HG03196 (cell line): ENCODE measurements at regions not wholly inside any gene's neighbourhood (a gene's known extent, or its start where the extent isn't known, plus 50 kb on each side); places are given as distances from the start of the nearest gene placed in this dataset.
"Not testable (repeated sequence)": the region's sequence is repeated elsewhere in the genome, so short reads cannot be mapped to it uniquely, and the experiment has no call there.

Experiments
- ATAC-seq: cut with Tn5 transposase; IDR thresholded peaks from one replicate; pipeline ENCODE4 v1.9.1; 2021; ENCODE audit not compliant: unreplicated experiment

DNA sequence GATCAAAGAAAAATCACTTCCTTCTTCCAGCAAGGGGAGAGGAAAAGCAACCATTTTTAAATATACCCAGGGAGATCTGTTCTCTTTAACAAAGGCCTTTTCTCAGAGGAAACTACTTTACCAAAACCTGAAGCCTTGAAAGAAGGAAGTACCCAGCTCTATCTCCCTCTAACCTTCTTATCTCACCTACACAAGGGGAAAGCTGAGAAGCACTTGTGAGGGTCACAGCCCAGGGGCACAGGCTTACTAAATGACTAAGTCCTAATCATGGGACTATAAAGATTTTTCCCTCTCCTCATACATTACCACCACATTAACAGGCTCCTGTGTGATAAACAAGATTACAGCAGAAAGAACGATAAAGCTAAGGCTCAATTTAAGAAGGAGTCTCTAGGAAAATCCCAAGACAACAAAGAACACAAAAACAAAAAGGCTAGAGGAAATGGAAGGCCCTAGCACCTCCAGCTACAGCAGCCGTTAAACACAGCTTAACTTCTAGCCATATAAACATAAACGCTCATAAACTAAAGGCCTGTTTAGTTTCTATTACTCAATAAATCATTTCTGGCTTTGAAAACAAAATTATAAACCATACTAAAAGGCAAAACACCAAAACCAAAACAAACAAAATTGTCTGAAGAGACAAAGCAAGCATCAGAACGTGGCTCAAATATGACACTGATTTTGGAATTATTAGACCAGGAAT, 284.9 kb upstream of the ECI2 start:
- no peak for ATAC-seq

- no peak for ATAC-seq
These were observed 280.2 kb upstream of the ECI2 start for GRCh38 chr6:4415549-4415948.

GRCh38 chr6:4414078-4414477, 278.7 kb upstream of the ECI2 start:
- ATAC-seq = not testable (repeated sequence)

DNA sequence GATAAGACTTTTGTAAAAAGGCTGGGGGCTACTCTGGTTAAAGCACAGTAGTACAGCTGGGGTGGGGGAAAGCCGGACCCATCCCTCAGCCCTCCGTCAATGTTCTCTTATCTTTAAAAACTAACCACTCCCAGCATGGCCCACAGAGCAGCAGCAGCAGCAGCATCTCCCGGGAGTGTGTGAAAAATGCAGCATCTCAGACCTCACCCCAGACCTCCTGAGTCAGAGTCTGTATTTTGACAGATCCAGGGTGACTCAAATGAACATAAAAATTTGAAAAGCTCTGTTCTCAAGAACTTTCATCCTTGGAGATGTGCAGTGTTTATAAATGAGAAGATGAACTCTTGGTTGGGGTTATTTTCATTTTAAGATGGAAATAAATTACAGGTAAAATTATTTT, 277.7 kb upstream of the ECI2 start:
- ATAC-seq = no peak

DNA sequence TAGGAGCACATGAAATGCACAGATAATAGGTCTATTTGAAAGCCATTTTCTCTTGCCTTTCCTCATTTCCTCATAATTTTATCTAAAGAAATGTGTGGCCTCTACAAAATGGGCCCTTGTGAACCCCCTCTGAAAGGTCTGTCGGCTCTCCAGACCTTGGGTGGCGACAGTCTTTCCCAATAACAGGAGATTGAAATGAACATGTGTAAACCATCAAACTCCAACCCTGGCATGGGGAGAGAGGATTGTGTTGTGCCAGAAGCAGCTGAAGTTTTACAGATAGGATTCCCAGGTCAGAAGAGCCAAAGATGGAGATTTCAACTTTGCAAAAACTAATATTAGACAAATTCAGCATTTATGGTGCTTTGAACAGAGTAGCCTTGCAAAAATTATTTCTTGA, 277.1 kb upstream of the ECI2 start:
- ATAC-seq = no peak

- ATAC-seq = no peak
These were observed 276.7 kb upstream of the ECI2 start for GRCh38 chr6:4412077-4412476.

DNA sequence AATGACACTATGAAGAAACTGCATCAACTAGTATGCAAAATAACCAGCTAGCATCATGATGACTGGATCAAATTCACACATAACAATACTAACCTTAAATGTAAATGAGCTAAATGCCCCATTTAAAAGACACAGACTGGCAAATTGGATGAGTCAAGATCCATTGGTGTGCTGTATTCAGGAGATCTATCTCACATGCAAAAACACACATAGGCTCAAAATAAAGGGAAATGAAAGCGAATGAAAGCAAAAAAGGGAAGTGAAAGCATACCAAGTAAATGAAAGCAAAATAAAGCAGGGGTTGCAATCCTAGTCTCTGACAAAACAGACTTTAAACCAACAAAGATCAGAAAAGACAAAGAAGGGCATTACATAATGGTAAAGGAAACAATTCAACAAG, 272.3 kb upstream of the ECI2 start:
- ATAC-seq = peak; percentile 98

- ATAC-seq = no peak
These were observed 270.3 kb upstream of the ECI2 start for GRCh38 chr6:4405621-4406212.

- ATAC-seq = no peak
These were observed 269.0 kb upstream of the ECI2 start for GRCh38 chr6:4404415-4404814.

GRCh38 chr6:4403828-4404227, 268.5 kb upstream of the ECI2 start:
- ATAC-seq = no peak

- ATAC-seq = no peak
These were observed 267.8 kb upstream of the ECI2 start for GRCh38 chr6:4403023-4403752.

DNA sequence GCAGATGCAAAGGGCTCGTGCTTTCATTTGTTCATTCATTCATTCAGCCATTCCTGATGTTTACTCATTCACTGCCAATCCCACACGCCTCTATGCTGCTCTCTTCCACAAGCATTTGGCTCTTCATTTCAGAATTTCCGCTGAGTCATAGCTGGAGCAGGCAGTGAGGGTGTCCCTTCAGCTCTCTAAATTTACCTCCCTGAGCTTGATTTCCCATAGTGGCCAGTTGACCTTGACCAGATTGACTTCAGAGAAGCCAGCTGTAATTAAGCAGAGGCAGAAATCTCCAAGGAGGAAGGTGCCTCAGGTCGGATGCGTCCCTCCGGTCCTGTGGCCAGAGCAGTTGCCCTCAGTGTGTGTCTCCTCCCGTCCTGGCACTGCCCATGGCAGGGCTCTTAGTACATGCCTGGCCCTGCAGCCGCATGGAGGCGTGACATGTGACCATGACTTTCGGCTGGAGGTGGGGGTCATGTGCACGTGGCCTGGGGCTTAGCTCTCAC, 267.2 kb upstream of the ECI2 start:
- no peak for ATAC-seq

DNA sequence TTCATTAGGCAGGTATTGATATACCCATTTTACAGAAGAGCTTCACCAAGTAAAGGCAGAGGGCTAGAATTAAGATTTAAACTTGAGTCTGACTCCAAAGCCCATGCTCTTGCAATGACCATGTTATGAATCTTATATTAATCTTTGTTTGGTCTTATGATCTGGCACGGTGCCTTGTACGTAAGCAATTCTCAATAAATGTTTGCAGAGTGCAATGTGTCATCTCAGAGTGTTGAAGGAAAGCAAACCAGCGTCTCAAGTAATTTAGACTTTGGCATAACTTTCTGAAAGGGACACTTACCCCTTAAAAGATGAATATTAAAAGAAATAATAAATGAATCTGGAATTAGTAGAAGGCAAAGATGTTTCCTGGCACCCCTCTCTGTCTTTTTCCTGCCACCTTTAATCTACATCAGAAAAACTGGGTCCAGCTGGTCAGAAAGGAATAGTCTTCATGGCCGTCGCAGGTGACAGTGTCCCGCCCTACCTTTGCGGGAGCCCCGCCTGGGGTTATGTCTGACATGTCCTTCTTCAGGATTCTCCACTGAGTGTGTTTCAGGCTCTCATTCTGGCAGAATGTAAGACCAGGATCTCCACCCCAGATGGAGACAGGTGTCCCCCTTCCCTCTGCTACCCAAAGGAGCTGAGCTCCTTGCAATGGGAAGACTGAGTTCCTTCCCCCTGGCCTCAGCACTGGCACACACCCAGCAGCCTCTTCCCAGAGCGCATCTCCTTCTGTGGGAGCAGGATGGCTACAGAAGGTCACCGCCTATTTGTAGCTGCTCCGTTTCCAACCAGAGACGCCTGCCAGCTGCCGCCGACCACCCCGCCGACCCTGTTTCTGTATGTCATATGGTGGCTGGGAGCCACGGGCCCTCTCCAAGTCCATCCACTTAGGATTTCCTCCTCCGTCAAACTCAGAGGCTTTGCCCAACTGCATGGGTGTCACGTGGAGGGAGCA, 266.3 kb upstream of the ECI2 start:
- no peak for ATAC-seq

DNA sequence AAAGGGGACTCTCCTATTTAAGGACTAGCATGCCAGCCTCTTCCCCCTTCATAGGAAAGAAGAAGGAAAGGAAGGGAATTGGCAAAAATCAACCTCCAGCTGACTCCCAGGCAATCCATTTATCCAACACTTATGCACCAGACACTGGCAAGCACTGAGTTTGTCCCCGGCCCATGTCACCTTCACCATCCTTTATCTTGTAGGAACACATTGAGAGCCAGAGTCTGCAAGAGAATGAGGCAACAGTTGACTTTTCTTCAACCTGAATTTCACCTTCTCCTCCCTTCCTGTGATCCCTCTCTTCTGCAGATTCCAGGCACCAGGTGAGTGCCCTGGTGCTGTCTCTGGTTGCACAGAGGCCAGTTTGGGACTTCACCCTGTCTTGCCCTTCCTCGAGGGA, 264.3 kb upstream of the ECI2 start:
- no peak for ATAC-seq

DNA sequence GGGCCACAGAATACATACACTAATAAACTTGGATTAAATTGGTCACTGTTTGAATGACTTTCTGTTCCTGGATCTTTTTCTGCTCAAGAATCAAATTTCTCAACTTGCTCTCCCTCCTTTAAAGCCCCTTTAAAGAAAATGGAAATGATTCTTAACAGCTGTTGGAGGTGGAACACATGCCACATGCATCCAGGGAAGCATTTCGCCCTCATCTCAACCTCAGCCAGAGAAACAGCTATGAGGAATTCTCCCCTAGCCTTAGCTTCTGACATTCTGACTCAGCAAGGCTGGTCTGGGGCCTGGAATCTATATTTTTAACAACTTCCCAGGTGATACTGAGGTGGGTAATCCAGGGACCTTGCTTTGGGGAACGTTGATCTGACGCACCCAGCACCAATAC, 263.4 kb upstream of the ECI2 start:
- no peak for ATAC-seq

GRCh38 chr6:4397307-4397706, 261.9 kb upstream of the ECI2 start:
- ATAC-seq = no peak

- no peak for ATAC-seq
These were observed 260.7 kb upstream of the ECI2 start for GRCh38 chr6:4396044-4396443.

- ATAC-seq = no peak
These were observed 260.0 kb upstream of the ECI2 start for GRCh38 chr6:4395386-4395785.

DNA sequence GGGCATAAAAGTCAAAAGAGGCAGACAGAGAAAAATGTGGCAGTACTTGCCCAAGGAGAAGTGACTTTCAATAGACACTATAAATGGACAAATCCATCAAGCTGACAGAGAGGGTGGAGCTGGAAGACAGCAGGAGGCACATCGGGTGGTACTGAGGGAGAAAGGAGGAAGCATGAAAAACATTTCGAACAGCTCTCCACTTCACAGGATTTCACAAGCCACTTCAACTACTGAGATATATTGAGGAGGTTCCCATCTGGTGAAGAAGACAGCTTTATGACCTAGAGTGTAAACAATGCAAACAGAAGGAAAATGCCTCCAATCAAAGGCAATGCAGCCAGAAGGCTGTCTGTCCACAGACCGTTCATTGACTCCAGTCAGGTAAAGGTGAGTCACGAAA, 259.4 kb upstream of the ECI2 start:
- ATAC-seq = no peak

DNA sequence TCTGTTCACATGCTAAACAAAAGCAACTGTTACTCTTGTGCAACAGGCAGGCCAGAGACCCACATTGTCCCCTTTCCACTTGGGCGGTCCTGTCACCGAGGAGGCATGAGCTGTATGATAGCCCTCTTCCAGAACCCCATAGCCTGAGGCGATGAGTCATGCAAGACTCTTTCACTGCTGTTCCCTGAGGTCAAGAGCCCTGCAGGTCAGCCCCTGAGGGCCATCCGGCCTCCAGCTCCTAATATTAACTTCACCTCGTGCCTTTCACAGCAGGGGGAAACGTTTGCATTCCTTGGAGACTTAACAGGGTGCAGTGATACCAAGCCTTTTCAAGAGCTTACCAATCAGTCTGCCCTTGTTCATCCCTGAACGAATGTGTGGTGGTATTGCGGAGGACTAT, 253.3 kb upstream of the ECI2 start:
- no peak for ATAC-seq

DNA sequence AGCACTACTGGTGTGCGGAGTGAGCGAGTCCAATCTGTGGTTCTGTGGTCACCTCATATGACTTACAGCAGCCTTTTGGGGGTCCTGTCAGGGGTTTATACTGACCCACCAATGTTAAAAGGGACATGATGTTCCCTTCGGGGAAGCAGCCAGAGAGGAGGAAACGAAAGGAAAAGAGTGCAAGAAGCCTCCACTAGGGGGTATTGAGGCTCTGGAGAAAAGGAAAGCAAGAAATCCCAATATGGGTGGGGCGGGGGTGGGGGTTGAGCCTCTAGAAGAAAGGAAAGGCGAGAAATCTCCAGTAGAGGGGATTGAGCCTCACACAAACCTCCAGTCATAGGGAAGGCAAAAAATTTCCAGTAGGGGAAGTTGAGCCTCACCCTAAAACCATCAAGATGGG, 249.3 kb upstream of the ECI2 start:
- ATAC-seq = no peak
